ENCODE measurements at regions not wholly inside any gene's neighbourhood (a gene's known extent, or its start where the extent isn't known, plus 50 kb on each side); places are given as distances from the start of the nearest gene placed in this dataset.

DNA sequence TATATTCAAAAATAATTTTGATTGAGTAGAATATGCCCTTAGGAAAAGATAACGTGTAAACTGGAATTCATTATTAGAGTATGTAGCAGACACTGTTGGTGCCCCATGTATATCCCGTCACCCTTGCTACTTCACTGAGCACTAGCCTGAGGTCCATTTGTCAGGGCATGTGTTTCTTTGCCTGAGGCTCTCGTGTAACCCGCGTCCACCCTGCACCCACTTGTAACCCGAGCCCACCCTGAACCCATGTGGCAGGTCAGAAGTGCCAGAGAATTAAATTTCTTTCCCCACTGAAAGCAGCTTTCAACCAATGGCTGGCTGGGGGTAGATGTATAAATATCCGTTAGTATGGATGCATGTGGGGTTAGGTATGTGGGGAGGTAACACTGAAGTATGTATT lies 474.2 kb upstream of the ZNF385D start:
- TF ChIP-seq POLR2A (IDR thresholded peaks at IDR 0.05; ENCODE audit: borderline replicate concordance, extremely low read depth, insufficient read depth, insufficient read length) (no peak), POLR2AphosphoS5 (IDR thresholded peaks at IDR 0.05; ENCODE audit: low read depth, low read length) (no peak), JUND (IDR thresholded peaks at IDR 0.05) (no peak), ELF1 (IDR thresholded peaks at IDR 0.05; ENCODE audit: borderline replicate concordance, low read depth) (no peak), CEBPB (IDR thresholded peaks at IDR 0.05; ENCODE audit: low read depth) (no peak), ZFX (IDR thresholded peaks at IDR 0.05) (no peak), EZH2 (IDR thresholded peaks at IDR 0.05) (no peak)
- TF ChIP-seq, protein P1, sequence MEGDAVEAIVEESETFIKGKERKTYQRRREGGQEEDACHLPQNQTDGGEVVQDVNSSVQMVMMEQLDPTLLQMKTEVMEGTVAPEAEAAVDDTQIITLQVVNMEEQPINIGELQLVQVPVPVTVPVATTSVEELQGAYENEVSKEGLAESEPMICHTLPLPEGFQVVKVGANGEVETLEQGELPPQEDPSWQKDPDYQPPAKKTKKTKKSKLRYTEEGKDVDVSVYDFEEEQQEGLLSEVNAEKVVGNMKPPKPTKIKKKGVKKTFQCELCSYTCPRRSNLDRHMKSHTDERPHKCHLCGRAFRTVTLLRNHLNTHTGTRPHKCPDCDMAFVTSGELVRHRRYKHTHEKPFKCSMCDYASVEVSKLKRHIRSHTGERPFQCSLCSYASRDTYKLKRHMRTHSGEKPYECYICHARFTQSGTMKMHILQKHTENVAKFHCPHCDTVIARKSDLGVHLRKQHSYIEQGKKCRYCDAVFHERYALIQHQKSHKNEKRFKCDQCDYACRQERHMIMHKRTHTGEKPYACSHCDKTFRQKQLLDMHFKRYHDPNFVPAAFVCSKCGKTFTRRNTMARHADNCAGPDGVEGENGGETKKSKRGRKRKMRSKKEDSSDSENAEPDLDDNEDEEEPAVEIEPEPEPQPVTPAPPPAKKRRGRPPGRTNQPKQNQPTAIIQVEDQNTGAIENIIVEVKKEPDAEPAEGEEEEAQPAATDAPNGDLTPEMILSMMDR (IDR thresholded peaks at IDR 0.05 in 2 of 3, conservative IDR thresholded peaks at IDR 0.05 in 1 of 3; ENCODE audit: borderline replicate concordance in 1 of 3, insufficient read depth in 1 of 3, low read depth in 2 of 3, low read length in 2 of 3), result no peak
